HG02642 (cell line): ENCODE measurements at regions not wholly inside any gene's neighbourhood (a gene's known extent, or its start where the extent isn't known, plus 50 kb on each side); places are given as distances from the start of the nearest gene placed in this dataset.
"Not testable (repeated sequence)": the region's sequence is repeated elsewhere in the genome, so short reads cannot be mapped to it uniquely, and the experiment has no call there.

Source experiments
- ATAC-seq: cut with Tn5 transposase; IDR thresholded peaks from one replicate; pipeline ENCODE4 v1.9.1; 2021; ENCODE audit warnings: mild to moderate bottlenecking; ENCODE audit not compliant: unreplicated experiment, poor library complexity

DNA sequence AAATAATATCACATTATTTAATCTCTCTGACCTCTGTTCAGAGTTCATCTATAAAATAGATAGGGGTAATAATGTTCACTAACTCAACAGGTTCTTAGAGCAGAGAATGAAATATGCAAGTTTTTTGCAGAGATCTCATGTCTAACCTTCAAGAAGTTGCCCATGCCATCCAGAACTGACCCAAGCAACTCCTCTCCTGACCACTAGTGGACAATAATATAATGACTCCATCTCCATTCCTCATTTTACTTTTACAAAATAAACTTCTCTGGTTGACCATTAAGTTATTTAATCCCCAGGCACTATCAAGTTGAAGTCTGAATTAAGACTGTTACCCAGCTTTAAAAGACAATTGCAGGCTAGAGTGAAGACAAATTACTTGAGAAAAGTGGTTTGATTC is 382.6 kb downstream of the KCNA4 start:
- no peak for ATAC-seq

DNA sequence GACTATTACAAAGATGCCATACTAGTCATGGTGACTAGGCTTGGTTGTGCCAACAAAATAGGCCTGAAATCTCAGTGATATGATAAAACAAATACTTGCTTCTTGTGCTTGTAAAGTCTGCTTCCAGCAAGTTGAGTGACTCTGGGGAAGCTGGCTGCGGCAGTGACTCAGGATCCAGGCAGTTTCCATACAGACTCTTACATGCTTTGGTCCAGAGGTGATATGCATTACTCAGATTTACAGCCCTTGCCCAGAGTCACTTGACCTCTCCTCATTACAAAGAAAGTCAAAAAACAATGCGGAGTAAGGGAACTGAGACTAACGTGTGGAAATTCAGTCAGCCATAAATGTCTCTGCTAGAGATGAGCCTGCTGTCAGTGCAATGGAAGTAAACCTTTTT is 387.5 kb downstream of the KCNA4 start:
- no peak for ATAC-seq

DNA sequence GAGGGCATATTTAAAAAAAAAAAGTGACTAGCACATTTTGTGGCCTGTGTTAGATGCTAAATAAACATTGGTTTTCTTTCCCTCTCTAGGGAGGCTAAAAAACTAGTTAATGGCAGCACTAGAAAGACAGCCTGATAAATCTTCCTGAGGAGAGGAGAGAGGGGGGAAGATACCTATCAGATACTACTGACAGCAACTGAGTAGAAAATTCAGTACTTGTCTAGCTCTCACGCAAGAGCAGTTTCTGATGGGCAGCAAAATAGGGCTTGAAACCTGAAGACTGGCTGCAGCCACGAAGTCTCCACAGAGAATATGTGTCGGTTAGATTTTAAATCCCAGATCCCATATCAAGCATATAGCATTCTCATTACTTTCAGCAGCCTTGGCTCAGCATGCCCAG is 388.2 kb downstream of the KCNA4 start:
- ATAC-seq = no peak

DNA sequence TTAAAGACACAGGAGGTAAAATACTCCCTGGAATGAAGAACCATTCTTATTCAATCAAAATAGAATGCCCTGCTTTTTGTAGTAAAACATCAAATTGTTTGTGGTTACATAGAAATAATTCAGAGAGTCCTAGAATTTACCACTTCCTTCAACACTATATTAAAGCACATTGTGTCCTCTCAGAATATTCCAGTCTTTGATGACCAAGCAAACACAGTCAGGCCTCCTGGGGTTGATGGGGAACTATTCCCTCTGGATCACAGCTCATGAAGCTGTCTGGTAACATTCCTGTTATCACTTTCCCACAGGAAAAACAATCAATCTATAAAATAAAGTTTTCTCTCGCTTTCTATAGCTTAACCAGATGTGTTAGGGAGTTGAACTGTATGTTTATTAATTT is 389.3 kb downstream of the KCNA4 start:
- no peak for ATAC-seq

DNA sequence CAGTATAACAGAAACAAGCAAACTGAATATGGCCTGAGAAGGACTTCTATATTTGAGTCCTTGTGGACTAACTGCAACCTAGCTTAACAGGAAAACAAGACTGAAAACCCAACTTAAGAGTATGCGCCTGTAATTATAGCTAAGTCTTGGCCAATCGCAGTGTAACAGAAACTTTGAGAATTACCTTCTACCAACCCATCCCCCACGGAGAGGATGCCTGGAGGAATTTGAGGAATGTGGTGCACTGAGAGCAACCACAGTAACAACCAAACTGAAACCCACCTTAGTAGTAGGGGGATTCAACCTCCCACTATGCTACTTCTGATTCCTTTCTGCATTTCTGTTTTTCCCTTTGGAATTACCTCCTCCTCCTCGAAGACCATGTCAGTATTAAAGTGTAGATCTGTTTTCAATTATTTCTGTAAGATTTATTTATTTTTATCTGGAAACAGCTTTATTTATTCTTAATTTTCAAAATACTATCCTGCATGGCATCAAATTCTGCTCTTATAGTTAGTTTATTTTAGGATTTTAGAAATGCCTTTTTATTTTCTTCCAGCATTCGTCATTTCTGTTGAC is 393.6 kb downstream of the KCNA4 start:
- no peak for ATAC-seq

DNA sequence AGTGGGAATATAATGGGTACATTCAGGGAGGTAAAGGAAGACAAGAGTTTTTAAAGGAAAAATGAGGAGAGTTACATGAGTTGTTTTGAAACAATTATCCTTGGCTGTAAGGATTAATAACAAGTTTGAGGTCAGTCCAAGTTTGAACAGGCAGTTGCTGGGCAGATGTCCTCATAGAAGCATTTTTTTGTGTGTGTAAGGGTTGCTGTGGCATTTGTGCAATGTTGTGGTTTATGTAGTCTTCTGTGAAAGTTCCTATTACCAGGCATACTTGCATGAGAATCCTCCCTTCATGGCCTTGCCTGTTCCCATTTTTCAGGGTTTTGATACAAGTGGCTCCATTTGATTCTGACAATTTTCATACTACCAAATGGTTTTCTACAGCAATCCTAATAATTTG is 400.2 kb downstream of the KCNA4 start:
- no peak for ATAC-seq

DNA sequence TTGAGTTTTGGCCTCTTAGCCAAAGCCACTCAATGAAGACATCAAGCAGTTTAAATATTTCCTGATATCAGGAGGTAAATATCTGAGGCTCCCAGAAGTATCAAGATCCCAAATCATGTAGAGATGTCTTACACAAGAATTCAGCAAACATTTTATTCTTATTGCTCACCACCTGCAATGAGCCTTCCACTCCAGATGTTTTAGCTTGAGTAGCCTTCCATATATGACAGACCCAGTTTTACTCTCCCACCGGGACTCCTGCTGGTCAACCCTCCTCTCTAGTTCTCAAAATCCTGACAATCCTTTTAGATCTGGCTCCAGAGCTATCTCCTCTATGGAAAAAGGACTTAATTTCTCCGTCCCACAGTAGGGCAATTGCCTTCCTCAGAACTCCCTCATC is 404.4 kb downstream of the KCNA4 start:
- no peak for ATAC-seq

DNA sequence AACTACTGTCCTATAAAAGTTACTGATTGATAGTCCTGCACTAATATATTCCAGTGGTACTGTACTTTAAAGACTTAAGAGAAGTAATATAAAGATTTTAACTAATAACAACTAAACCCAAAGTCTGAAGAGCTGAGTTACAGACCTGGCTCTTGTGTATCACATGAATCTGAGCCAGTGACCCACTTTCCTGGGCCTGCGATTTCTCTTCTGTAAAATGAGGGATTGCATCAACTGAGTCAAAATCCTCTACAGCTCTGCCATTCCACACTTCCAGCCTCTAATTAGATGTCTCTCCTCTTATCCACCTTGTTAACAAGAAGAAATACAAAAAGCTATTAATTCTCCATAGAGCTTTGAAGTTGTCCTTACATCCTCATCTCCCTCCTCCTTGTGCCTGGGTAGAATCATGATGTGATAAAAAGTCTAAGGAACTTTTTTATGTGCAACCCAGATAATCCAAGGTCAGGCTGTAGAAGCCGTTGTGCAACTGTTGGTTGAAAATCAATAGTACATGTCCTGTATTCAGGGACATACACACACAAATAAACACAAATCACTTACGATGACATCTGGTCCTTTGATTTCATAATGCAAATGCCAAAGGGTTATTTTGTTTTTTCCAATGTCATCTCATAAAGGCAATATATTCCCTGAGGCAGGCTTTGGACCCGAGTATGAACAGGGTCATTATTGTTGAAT is 410.3 kb downstream of the KCNA4 start:
- ATAC-seq = no peak

DNA sequence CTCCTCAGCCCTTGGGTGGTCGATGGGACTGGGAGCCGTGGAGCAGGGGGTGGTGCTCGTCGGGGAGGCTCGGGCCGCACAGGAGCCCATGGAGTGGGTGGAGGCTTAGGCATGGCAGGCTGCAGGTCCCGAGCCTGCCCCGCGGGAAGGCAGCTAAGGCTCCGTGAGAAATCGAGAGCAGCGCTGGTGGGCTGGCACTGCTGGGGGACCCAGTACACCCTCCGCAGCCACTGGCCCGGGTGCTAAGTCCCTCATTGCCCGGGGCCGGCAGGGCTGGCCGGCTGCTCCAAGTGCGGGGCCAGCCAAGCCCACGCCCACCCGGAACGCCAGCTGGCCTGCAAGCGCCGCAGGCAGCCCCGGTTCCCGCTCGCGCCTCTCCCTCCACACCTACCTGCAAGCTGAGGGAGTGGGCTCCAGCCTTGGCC is 416.7 kb downstream of the KCNA4 start:
- ATAC-seq = not testable (repeated sequence)

DNA sequence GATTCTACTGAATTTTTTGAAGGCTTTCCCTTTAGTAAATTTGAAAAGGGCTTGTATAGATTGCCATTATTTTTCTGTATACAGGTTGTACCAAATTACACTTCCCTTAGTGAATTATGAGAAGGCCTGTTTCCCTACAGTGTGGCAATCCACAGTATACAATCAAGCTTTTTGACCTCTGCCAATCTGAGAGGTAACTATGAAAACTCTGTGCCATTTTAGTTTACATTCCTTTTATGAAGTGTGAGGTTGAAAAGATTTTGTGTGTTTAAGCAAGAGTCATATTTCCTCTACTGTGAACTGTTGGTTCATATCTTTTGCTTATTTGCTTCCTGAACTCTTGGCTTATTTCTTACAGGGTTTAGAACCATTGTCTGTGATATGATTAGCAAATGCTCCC is 432.5 kb downstream of the KCNA4 start:
- no peak for ATAC-seq

DNA sequence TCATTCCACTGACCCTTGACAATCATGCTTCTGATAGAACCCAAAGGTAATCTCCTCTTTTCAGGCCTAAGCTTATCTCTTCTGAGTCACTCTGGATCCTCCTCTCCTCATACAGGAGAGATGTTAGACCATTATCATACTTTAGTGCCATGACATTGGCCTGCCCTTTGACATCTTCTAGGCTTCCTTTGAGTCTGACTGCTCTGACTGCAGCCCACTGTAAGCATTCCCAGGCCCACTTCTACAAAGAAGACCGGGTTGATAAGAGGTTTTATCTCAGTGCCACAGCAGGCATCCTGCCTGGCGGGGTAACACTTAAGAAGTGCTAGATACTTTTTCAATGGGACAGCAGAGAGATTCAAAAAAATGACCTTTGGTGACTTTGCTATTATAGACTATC is 438.0 kb downstream of the KCNA4 start:
- no peak for ATAC-seq

DNA sequence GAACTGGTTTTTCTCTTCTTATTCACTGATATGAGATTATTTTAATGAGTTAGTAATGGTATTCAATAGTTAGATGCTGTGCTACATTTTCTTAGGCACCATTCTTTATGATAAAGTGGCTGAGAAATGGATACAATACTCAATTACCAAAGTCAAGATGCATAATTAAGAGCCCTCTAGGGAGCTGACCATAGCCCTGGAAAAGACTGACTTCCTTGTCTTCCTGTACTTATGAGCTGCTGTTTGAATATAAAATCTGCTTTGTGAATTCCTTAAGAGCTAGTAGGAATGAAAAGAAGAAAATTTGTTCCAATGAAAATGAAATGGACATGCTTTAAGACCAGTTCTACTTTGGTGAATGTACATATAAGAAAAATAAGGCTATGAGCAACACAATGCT is 452.3 kb downstream of the KCNA4 start:
- no peak for ATAC-seq

DNA sequence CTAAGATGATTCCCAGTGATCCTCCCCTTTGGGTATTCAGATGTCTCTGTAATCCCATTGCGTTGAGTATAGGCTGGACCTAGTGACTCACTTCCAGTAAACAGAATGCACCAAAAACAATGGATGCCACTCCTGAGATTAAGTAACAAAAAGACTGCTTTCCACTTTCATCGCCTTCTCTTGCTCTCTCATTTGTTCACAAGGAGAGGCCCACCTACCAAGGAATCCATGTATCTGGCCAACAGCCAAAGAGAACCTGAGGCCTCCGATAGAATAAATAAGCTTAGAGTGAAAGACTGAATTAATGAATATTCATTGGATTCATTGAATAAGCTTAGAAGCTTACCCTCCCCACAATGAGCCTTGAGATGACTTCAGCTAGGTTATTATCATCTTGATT is 454.6 kb downstream of the KCNA4 start:
- no peak for ATAC-seq

DNA sequence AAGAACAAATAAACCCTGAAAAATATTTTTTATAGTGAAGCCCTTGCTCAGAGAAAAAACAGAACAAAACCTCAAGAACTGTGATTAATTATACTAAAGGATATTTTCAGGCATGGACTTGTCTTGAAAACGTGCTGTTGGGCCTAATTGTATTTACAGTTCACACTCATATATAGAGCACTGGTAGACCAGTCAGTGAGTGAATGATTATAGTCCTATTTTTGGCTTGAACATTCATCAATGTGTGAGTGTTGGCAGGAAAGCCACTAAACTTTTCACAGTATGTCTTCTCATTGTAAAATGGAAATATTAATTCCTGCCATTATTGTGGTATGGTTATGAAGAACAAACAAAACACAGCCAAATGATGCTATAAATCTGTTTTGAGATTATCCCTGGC is 462.8 kb downstream of the KCNA4 start:
- no peak for ATAC-seq

DNA sequence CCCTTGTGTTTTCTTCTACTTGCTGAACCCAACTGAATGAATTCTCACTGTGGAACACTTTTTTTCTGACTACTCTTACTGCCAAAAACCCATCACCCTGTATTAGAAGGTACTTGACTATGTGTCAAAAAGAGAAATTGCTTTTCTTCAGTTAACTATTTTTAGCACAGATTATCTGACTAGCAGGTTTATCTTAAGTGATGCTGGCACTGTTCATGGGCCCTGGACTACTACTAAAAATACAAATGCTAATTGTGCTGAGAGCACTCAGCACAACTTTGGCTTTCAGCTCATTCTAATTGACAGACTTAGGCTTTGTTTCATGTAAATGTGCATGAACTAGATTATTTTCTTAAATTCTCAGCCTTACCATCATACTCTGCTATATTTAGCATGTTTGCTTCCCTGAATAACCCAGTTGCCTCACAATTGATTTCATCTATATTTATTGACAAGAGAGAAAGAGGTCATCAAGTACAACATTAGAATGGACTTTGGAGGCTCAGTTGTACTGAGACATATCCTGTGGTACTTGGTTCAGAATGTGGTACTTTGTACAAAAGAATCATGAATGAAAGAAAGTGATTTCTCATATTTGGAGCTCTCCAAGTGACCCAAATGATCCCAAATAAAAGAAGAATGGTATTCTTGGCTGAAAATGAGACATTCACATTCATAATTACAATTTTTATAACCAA is 478.3 kb downstream of the KCNA4 start:
- ATAC-seq = no peak

DNA sequence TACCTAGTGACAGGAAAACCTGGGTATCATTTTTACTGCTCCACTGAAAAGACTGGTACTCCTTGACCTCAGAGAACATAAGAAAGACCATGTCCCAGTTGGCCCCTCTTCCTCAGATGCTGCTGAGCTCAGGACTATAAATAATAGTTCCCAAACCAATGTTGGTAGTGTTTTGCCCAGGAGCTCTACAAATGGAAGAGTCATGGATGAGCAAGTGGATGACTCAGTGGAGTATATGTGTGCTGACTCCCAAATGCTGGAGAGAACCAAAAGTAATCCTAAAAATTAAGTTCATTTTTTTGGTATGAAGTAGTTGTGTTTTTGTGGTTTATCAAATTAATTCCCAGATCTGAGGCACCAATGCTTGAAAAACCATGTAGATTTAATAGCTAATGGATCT is 482.0 kb downstream of the KCNA4 start:
- no peak for ATAC-seq

DNA sequence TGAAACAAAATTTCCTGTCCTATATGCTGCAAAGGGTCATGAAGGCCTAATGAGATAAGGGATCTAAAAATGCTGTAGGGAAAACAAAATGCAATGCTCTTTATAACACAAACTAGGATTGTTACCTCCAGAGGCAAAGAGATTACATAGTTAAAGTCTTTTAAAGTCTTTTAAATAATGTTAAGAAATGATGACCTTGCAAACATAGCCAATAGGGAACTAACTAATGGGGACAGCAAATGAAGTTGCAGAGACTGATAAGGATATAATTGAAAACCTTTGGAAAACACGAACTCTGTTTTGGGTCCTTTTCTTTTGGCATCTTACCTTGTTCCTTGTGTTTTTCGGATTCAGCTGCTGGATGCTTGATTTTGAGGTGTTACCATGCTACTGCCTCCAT is 485.9 kb downstream of the KCNA4 start:
- no peak for ATAC-seq

DNA sequence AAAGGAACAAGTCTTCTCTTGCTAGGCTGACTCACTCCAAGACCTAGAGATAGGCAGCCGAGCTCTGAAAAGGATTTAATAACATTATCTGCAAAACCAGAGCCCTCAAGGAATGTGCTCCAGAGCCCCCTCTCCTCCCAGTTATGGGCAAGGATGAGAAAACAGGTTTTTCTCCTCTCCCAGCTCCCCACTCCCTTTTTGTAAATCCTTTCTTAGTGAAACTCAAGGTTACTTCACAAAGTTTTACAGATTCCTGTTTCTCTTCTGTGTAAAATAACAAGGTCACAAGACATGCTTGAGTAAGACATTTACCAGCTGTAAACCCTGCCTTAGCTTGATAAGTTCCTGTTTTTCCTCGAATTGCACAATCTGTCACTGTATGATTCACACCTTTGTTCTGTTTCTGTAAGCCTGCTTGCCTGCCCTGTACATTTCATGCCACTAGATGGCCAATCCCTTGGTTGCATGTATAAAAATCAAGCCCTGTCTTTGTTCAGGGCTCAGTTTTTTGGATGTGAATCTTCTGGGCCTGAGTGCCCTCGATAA is 489.4 kb downstream of the KCNA4 start:
- no peak for ATAC-seq

DNA sequence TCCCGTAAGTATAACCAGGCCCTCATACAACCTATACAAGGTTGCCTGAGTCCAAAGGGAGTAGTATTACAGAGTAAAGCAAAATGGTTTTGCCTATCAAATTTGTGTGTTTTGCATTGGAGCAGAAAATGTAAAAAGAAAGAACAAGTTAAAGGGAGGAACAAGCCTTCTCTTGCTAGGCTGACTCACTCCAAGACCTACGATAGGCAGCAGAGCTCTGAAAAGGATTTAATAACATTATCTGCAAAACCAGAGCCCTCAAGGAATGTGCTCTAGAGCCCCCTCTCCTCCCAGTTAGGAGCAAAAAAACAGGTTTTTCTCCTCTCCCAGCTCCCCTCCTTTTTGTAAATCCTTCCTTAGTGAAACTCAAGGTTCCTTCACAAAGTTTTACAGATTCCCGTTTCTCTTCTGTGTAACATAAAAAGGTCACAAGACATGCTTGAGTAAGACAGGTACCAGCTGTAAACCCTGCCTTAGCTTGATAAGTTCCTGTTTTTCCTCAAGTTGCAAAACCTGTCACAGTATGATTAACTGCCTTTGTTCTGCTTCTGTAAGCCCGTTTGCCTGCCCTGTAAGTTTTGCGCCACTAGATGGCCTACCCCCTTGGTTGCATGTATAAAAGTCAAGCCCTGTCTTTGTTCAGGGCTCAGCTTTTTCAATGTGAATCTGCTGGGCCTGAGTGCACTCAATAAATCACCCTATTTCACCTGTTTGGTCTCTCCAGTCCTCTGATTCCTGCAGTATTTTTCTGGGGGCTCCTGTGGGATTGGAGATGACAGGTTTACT is 498.2 kb downstream of the KCNA4 start:
- ATAC-seq = no peak

DNA sequence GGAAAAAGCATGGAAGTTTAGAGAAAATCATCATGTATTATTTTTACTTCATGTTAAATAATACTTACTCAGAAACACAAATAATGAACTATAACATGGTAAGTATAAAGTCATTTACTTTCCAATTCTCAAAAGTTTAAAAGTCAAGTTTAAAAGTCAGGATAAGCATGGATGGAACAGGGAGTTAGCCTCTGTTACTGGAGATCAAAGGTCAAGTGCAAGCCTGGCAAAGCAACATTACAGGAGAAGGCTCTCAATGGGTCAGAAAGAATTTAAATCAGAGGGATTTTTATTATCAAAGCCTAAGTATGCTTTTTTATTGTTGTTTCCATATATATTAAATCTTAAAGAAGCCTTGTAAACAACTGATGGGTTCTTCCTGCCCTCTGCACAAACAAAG is 505.4 kb downstream of the KCNA4 start:
- no peak for ATAC-seq

DNA sequence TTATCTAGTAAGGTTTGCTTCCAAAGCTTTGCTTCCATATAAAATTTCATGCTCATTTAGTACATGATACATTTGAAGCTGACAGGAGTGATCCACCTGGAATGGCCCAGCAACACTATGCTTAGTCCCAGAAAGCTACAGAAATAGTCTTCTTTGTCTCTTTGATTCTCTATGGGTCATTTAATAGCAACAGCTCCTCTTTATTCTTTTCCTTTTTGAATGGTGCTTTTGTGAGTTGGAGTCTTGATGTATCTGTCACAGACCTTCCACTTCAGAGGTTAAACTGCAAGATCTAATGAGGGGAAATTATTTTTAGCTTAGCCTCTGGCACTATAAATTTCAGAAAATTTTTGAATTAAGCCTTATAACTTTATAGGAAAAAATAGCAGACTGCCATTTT is 509.5 kb downstream of the KCNA4 start:
- ATAC-seq = no peak
